Endothelial cell of umbilical vein (primary cell): ENCODE measurements at regions not wholly inside any gene's neighbourhood (a gene's known extent, or its start where the extent isn't known, plus 50 kb on each side); places are given as distances from the start of the nearest gene placed in this dataset.

Source experiments
- BruUV-seq: library from RNA; stranded (reverse); fragments of 400-500 nt; replicated peaks from 2 replicates; lab custom pipeline; 2021; lab: Mats Ljungman, UMichigan
- CTCF ChIA-PET: fragments of 300-600, 350-600 bp; sonication (Branson Sonifier 250); formaldehyde crosslinking; loops from one replicate; lab custom pipeline; 2021; ENCODE audit warnings: antibody characterized with exemption, inconsistent platforms; lab: Charles Lee
- POLR2A ChIA-PET: fragments of 300-600, 350-600 bp; sonication (Branson Sonifier 250); formaldehyde crosslinking; loops from one replicate; lab custom pipeline; 2021; ENCODE audit warnings: antibody characterized with exemption, inconsistent platforms; lab: Charles Lee
- DNase-seq: peaks from one replicate; pipeline ENCODE4 v3.0.0-alpha.2; 2011; ENCODE audit warnings: low read depth, low spot score
- FAIRE-seq: peaks from 2 replicates; lab custom pipeline; 2011; peaks lifted over from hg19 to GRCh38; lab: Jason Lieb, UNC
- H2AFZ ChIP-seq: 2 replicates; pipeline ENCODE4 v1.6.0; 2012; ENCODE audit warnings: low read depth, low read length, control low read depth, inconsistent platforms
- H3K27ac ChIP-seq: 2 replicates; pipeline ENCODE4 v1.5.1; 2011; ENCODE audit warnings: low read depth, mild to moderate bottlenecking, control low read depth, low read length, moderate library complexity; ENCODE audit not compliant: insufficient read depth
- H3K27me3 ChIP-seq, 2 experiments: 2 replicates each; pipeline versions ENCODE4 v1.6.0 to v1.6.1; 2011; ENCODE audit warnings: low read length in 2 of 2, mixed read lengths in 1 of 2; ENCODE audit not compliant: control insufficient read depth in 2 of 2, insufficient read depth in 2 of 2
- H3K36me3 ChIP-seq, 2 experiments: 2 replicates in 1 of 2; 3 replicates in 1 of 2; pipeline ENCODE4 v1.5.1; 2011; ENCODE audit warnings: low read length in 2 of 2, mild to moderate bottlenecking in 1 of 2, moderate library complexity in 1 of 2; ENCODE audit not compliant: control insufficient read depth in 2 of 2, insufficient read depth in 2 of 2; ENCODE audit errors: extremely low read depth in 1 of 2
- H3K4me1 ChIP-seq: 3 replicates; pipeline ENCODE4 v1.5.1; 2011; ENCODE audit warnings: mild to moderate bottlenecking, low read length; ENCODE audit not compliant: control insufficient read depth, insufficient read depth; ENCODE audit errors: extremely low read depth
- H3K4me2 ChIP-seq: 2 replicates; pipeline ENCODE4 v1.6.1; 2011; ENCODE audit warnings: low read length, control low read depth, mixed read lengths; ENCODE audit not compliant: insufficient read depth
- H3K4me3 ChIP-seq, 3 experiments: fragments of 200-600 bp in 1 of 3; sonication (generic), shearing (Covaris generic) in 1 of 3; replicated peaks in 1 of 3; 2 replicates each; pipeline ENCODE4 v1.5.1; 2011 to 2016; ENCODE audit warnings: control low read depth in 3 of 3, low read length in 3 of 3, mild to moderate bottlenecking in 2 of 3, inconsistent platforms in 1 of 3, low read depth in 1 of 3, moderate library complexity in 1 of 3; ENCODE audit not compliant: insufficient read depth in 1 of 3
- H3K79me2 ChIP-seq: 2 replicates; pipeline ENCODE4 v1.6.0; 2012; ENCODE audit warnings: low read length, inconsistent platforms; ENCODE audit not compliant: control insufficient read depth, insufficient read depth
- H3K9ac ChIP-seq: replicated peaks from 2 replicates; pipeline ENCODE3; 2011; ENCODE audit warnings: low read length, control low read depth; ENCODE audit not compliant: insufficient read depth; ENCODE audit errors: extremely low read depth
- H3K9me1 ChIP-seq: replicated peaks from 3 replicates; pipeline ENCODE4 v1.6.0; 2011; ENCODE audit warnings: mild to moderate bottlenecking, low read length; ENCODE audit not compliant: control insufficient read depth, insufficient read depth; ENCODE audit errors: extremely low read depth
- H3K9me3 ChIP-seq: replicated peaks from 2 replicates; pipeline ENCODE4 v1.5.1; 2012; ENCODE audit warnings: low read length, inconsistent platforms; ENCODE audit not compliant: control insufficient read depth, insufficient read depth
- H4K20me1 ChIP-seq: replicated peaks from 2 replicates; pipeline ENCODE3; 2011; ENCODE audit warnings: mild to moderate bottlenecking, low read length; ENCODE audit not compliant: control insufficient read depth, insufficient read depth; ENCODE audit errors: extremely low read depth
- EZH2 ChIP-seq: IDR thresholded peaks from 2 replicates; pipeline ENCODE4 v1.6.1; 2012; ENCODE audit warnings: borderline replicate concordance, low read depth, mild to moderate bottlenecking, moderate library complexity, low read length, inconsistent platforms; ENCODE audit not compliant: severe bottlenecking
- FOS ChIP-seq: IDR thresholded peaks from 2 replicates; pipeline ENCODE4 v1.6.1; 2011; ENCODE audit warnings: mild to moderate bottlenecking, low read length, moderate library complexity, borderline replicate concordance; ENCODE audit not compliant: insufficient read depth
- JUN ChIP-seq: IDR thresholded peaks from 2 replicates; pipeline ENCODE4 v1.6.1; 2011; ENCODE audit warnings: borderline replicate concordance, low read depth; ENCODE audit not compliant: insufficient read length, insufficient read depth
- MAX ChIP-seq: IDR thresholded peaks from 2 replicates; pipeline ENCODE4 v1.6.1; 2011; ENCODE audit not compliant: insufficient read depth, insufficient read length
- MYC ChIP-seq: IDR thresholded peaks from one replicate; pipeline ENCODE4 v1.6.1; 2011; ENCODE audit warnings: mild to moderate bottlenecking, low read depth, low read length
- POLR2A ChIP-seq: IDR thresholded peaks from 2 replicates; pipeline ENCODE4 v1.6.1; 2012; ENCODE audit warnings: low read depth, mild to moderate bottlenecking, control low read depth, low read length
- POLR2AphosphoS5 ChIP-seq: IDR thresholded peaks from 2 replicates; pipeline ENCODE4 v1.6.1; 2012; ENCODE audit warnings: low read depth, mild to moderate bottlenecking, control low read depth, low read length, moderate library complexity; ENCODE audit not compliant: insufficient read depth
- dilution Hi-C: fragments of 300-500 bp; cut with MboI; formaldehyde crosslinking; loops from one replicate; pipeline ENCODE4 v1.15.0; 2019; ENCODE audit warnings: low sequenced_read_pairs; ENCODE audit not compliant: extremely low pct_ligation_motif_present
- intact Hi-C: fragments of 100-400 bp; cut with micrococcal nuclease; formaldehyde crosslinking; loops from one replicate; pipeline ENCODE4 v1.10.0; 2022

GRCh38 chr3:74516019-74516418 is 98.4 kb downstream of the CNTN3 start:
- Histone ChIP-seq H4K20me1 (no peaks in the 10 kb centered on the region), H3K4me2 (no peak overlapping the region), H3K27me3 (no peaks in the 10 kb centered on the region), H3K9me3 (peaks cover 3% of the 10 kb centered on the region), H3K9me1 (no peaks in the 10 kb centered on the region), H3K27ac (no peak overlapping the region), H3K79me2 (no peaks in the 10 kb centered on the region), H2AFZ (no peak overlapping the region), H3K36me3 (no peaks in the 10 kb centered on the region), H3K9ac (no peak overlapping the region), H3K4me1 (no peaks in the 10 kb centered on the region), H3K4me3 (no peak overlapping the region)
- FAIRE-seq (no peak), DNase-seq (no peak)
- TF ChIP-seq MYC: no peak
- no peak for TF ChIP-seq POLR2A
- no peak for TF ChIP-seq EZH2
- no peak for TF ChIP-seq MAX
- TF ChIP-seq FOS: no peak
- POLR2A ChIA-PET: no interaction called here
- intact Hi-C loops (no loop called here), dilution Hi-C loops (no loop called here)
- CTCF ChIA-PET: no interaction called here
- no TSS peak for BruUV-seq

GRCh38 chr3:74515451-74515850 is 99.0 kb downstream of the CNTN3 start:
- no peak overlapping the region for H3K9ac ChIP-seq
- H3K79me2 ChIP-seq: no peaks in the 10 kb centered on the region
- intact Hi-C loops (no loop called here), dilution Hi-C loops (no loop called here)
- POLR2A ChIA-PET: no interaction called here
- CTCF ChIA-PET: no interaction called here
- FAIRE-seq (no peak), DNase-seq (no peak)
- no peak overlapping the region for H3K4me2 ChIP-seq
- peaks cover 3% of the 10 kb centered on the region for H3K9me3 ChIP-seq
- H3K4me1 ChIP-seq: no peaks in the 10 kb centered on the region
- no peak overlapping the region for H2AFZ ChIP-seq
- H3K27me3 ChIP-seq: no peaks in the 10 kb centered on the region
- no peak overlapping the region for H3K27ac ChIP-seq
- TF ChIP-seq POLR2A: no peak
- TF ChIP-seq POLR2AphosphoS5: no peak
- TF ChIP-seq JUN: no peak
- TF ChIP-seq EZH2: no peak
- TF ChIP-seq MAX: no peak
- no peak for TF ChIP-seq MYC
- H4K20me1 ChIP-seq: no peaks in the 10 kb centered on the region
- H3K4me3 ChIP-seq: no peak overlapping the region
- H3K36me3 ChIP-seq: no peaks in the 10 kb centered on the region
- no peaks in the 10 kb centered on the region for H3K9me1 ChIP-seq
- no TSS peak for BruUV-seq
